ENCODE measurements at regions not wholly inside any gene's neighbourhood (a gene's known extent, or its start where the extent isn't known, plus 50 kb on each side); places are given as distances from the start of the nearest gene placed in this dataset.

GRCh38 chr1:10917513-10918454, 94.7 kb upstream of the TARDBP start:
- TF ChIP-seq, protein P1, sequence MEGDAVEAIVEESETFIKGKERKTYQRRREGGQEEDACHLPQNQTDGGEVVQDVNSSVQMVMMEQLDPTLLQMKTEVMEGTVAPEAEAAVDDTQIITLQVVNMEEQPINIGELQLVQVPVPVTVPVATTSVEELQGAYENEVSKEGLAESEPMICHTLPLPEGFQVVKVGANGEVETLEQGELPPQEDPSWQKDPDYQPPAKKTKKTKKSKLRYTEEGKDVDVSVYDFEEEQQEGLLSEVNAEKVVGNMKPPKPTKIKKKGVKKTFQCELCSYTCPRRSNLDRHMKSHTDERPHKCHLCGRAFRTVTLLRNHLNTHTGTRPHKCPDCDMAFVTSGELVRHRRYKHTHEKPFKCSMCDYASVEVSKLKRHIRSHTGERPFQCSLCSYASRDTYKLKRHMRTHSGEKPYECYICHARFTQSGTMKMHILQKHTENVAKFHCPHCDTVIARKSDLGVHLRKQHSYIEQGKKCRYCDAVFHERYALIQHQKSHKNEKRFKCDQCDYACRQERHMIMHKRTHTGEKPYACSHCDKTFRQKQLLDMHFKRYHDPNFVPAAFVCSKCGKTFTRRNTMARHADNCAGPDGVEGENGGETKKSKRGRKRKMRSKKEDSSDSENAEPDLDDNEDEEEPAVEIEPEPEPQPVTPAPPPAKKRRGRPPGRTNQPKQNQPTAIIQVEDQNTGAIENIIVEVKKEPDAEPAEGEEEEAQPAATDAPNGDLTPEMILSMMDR (IDR thresholded peaks at IDR 0.05): no peak
- TF ChIP-seq POLR2AphosphoS5 (IDR thresholded peaks at IDR 0.05; ENCODE audit: insufficient read depth in 1 of 2, low read depth in 1 of 2) (no peak), POLR2A (IDR thresholded peaks at IDR 0.05) (no peak)

Measured in vagina (tissue), 2 donors.